Activated T-cell treated with anti-CD3 and anti-CD28 coated beads, Interleukin-2, amount 50 U/mL, for 24 hours (primary cell): ENCODE measurements at regions not wholly inside any gene's neighbourhood (a gene's known extent, or its start where the extent isn't known, plus 50 kb on each side); places are given as distances from the start of the nearest gene placed in this dataset.

Experiments used
- DNase-seq: peaks from one replicate; pipeline ENCODE4 v3.0.0-alpha.2; 2020
- H3K27ac Mint-ChIP-seq: 2 replicates; pipeline ENCODE4 v1.8.0; 2020; ENCODE audit warnings: mild to moderate bottlenecking, mixed read lengths
- H3K27me3 Mint-ChIP-seq: 2 replicates; pipeline ENCODE4 v1.8.0; 2020; ENCODE audit warnings: mixed read lengths
- H3K36me3 Mint-ChIP-seq: 2 replicates; pipeline ENCODE4 v1.8.0; 2020; ENCODE audit warnings: low read depth, mixed read lengths
- H3K4me1 Mint-ChIP-seq: 2 replicates; pipeline ENCODE4 v1.8.0; 2020; ENCODE audit warnings: low read depth, mixed read lengths
- H3K4me3 Mint-ChIP-seq: 2 replicates; pipeline ENCODE4 v1.8.0; 2020; ENCODE audit warnings: mild to moderate bottlenecking, moderate library complexity, mixed read lengths
- H3K9me3 Mint-ChIP-seq: 2 replicates; pipeline ENCODE4 v1.8.0; 2020; ENCODE audit warnings: mixed read lengths

- H3K9me3 Mint-ChIP-seq, result no peaks in the 10 kb centered on the region
- peaks cover 2% of the 10 kb centered on the region for H3K4me1 Mint-ChIP-seq
- H3K27ac Mint-ChIP-seq, result no peak overlapping the region
- no peaks in the 10 kb centered on the region for H3K36me3 Mint-ChIP-seq
- no peaks in the 10 kb centered on the region for H3K27me3 Mint-ChIP-seq
- no peak overlapping the region for H3K4me3 Mint-ChIP-seq
- no peak for DNase-seq
These were observed 454.9 kb downstream of the KCNJ2 start for GRCh38 chr17:70624211-70624610.

- Mint-ChIP-seq H3K36me3 (no peaks in the 10 kb centered on the region), H3K27ac (no peak overlapping the region), H3K27me3 (no peaks in the 10 kb centered on the region), H3K4me1 (no peaks in the 10 kb centered on the region), H3K9me3 (no peaks in the 10 kb centered on the region), H3K4me3 (no peak overlapping the region)
- no peak for DNase-seq
These were observed 460.6 kb downstream of the KCNJ2 start for GRCh38 chr17:70629902-70630301.

- no peaks in the 10 kb centered on the region for H3K27me3 Mint-ChIP-seq
- H3K4me1 Mint-ChIP-seq, result no peaks in the 10 kb centered on the region
- no peaks in the 10 kb centered on the region for H3K9me3 Mint-ChIP-seq
- H3K36me3 Mint-ChIP-seq, result no peaks in the 10 kb centered on the region
- DNase-seq, result no peak
- H3K27ac Mint-ChIP-seq, result no peak overlapping the region
- H3K4me3 Mint-ChIP-seq, result no peak overlapping the region
These were observed 467.3 kb downstream of the KCNJ2 start for GRCh38 chr17:70636517-70637133.

GRCh38 chr17:70642059-70642458 is 472.7 kb downstream of the KCNJ2 start:
- no peaks in the 10 kb centered on the region for H3K4me1 Mint-ChIP-seq
- H3K27me3 Mint-ChIP-seq, result no peaks in the 10 kb centered on the region
- H3K4me3 Mint-ChIP-seq, result no peak overlapping the region
- H3K36me3 Mint-ChIP-seq, result no peaks in the 10 kb centered on the region
- peaks cover 8% of the 10 kb centered on the region for H3K9me3 Mint-ChIP-seq
- no peak overlapping the region for H3K27ac Mint-ChIP-seq
- no peak for DNase-seq

- DNase-seq, result no peak
- H3K9me3 Mint-ChIP-seq, result peaks cover 8% of the 10 kb centered on the region
These were observed 474.8 kb downstream of the KCNJ2 start for GRCh38 chr17:70644096-70644495.

GRCh38 chr17:70646673-70647072 is 477.3 kb downstream of the KCNJ2 start:
- DNase-seq, result no peak
- Mint-ChIP-seq H3K27me3 (no peaks in the 10 kb centered on the region), H3K9me3 (peaks cover 8% of the 10 kb centered on the region), H3K36me3 (no peaks in the 10 kb centered on the region), H3K4me3 (no peak overlapping the region), H3K4me1 (no peaks in the 10 kb centered on the region), H3K27ac (no peak overlapping the region)

More at GRCh38 chr17:70644096-70644495, 474.8 kb downstream of the KCNJ2 start:
- H3K4me3 Mint-ChIP-seq, result no peak overlapping the region
- no peaks in the 10 kb centered on the region for H3K27me3 Mint-ChIP-seq
- H3K36me3 Mint-ChIP-seq, result no peaks in the 10 kb centered on the region
- H3K27ac Mint-ChIP-seq, result no peak overlapping the region
- no peaks in the 10 kb centered on the region for H3K4me1 Mint-ChIP-seq

- DNase-seq, result no peak
- no peak overlapping the region for H3K4me3 Mint-ChIP-seq
- H3K36me3 Mint-ChIP-seq, result no peaks in the 10 kb centered on the region
- H3K27ac Mint-ChIP-seq, result no peak overlapping the region
- no peaks in the 10 kb centered on the region for H3K4me1 Mint-ChIP-seq
- H3K9me3 Mint-ChIP-seq, result peaks cover 8% of the 10 kb centered on the region
- no peaks in the 10 kb centered on the region for H3K27me3 Mint-ChIP-seq
These were observed 478.8 kb downstream of the KCNJ2 start for GRCh38 chr17:70648166-70648565.

GRCh38 chr17:70653850-70654249 is 484.5 kb downstream of the KCNJ2 start:
- Mint-ChIP-seq H3K27ac (no peak overlapping the region), H3K4me3 (no peak overlapping the region), H3K36me3 (no peaks in the 10 kb centered on the region), H3K27me3 (no peaks in the 10 kb centered on the region), H3K9me3 (no peaks in the 10 kb centered on the region), H3K4me1 (no peaks in the 10 kb centered on the region)
- DNase-seq, result no peak

- no peak overlapping the region for H3K4me3 Mint-ChIP-seq
- no peaks in the 10 kb centered on the region for H3K27me3 Mint-ChIP-seq
- H3K36me3 Mint-ChIP-seq, result no peaks in the 10 kb centered on the region
- no peak overlapping the region for H3K27ac Mint-ChIP-seq
- no peaks in the 10 kb centered on the region for H3K9me3 Mint-ChIP-seq
- H3K4me1 Mint-ChIP-seq, result no peaks in the 10 kb centered on the region
- no peak for DNase-seq
These were observed 485.4 kb downstream of the KCNJ2 start for GRCh38 chr17:70654706-70655105.

- no peak for DNase-seq
- Mint-ChIP-seq H3K4me3 (no peak overlapping the region), H3K27me3 (no peaks in the 10 kb centered on the region), H3K36me3 (no peaks in the 10 kb centered on the region), H3K9me3 (no peaks in the 10 kb centered on the region), H3K4me1 (no peaks in the 10 kb centered on the region), H3K27ac (no peak overlapping the region)
These were observed 486.0 kb downstream of the KCNJ2 start for GRCh38 chr17:70655176-70655958.

- H3K4me3 Mint-ChIP-seq, result no peak overlapping the region
- no peaks in the 10 kb centered on the region for H3K36me3 Mint-ChIP-seq
- H3K4me1 Mint-ChIP-seq, result no peaks in the 10 kb centered on the region
- H3K27ac Mint-ChIP-seq, result no peak overlapping the region
- DNase-seq, result no peak
- no peaks in the 10 kb centered on the region for H3K9me3 Mint-ChIP-seq
- no peaks in the 10 kb centered on the region for H3K27me3 Mint-ChIP-seq
These were observed 489.0 kb downstream of the KCNJ2 start for GRCh38 chr17:70658317-70658716.

GRCh38 chr17:70658840-70659239 is 489.5 kb downstream of the KCNJ2 start:
- Mint-ChIP-seq H3K27ac (no peak overlapping the region), H3K9me3 (no peaks in the 10 kb centered on the region), H3K4me1 (no peaks in the 10 kb centered on the region), H3K36me3 (no peaks in the 10 kb centered on the region), H3K4me3 (no peak overlapping the region), H3K27me3 (no peaks in the 10 kb centered on the region)
- DNase-seq, result no peak

- Mint-ChIP-seq H3K36me3 (no peaks in the 10 kb centered on the region), H3K27ac (no peak overlapping the region), H3K9me3 (no peaks in the 10 kb centered on the region), H3K4me1 (no peaks in the 10 kb centered on the region), H3K4me3 (no peak overlapping the region), H3K27me3 (no peaks in the 10 kb centered on the region)
- DNase-seq, result no peak
These were observed 492.2 kb downstream of the KCNJ2 start for GRCh38 chr17:70661342-70662222.

GRCh38 chr17:70668276-70668937 is 499.1 kb downstream of the KCNJ2 start:
- no peaks in the 10 kb centered on the region for H3K4me1 Mint-ChIP-seq
- H3K27ac Mint-ChIP-seq, result no peak overlapping the region
- DNase-seq, result no peak
- no peak overlapping the region for H3K4me3 Mint-ChIP-seq
- no peaks in the 10 kb centered on the region for H3K27me3 Mint-ChIP-seq
- H3K9me3 Mint-ChIP-seq, result no peaks in the 10 kb centered on the region
- H3K36me3 Mint-ChIP-seq, result no peaks in the 10 kb centered on the region
